ENCODE measurements at regions not wholly inside any gene's neighbourhood (a gene's known extent, or its start where the extent isn't known, plus 50 kb on each side); places are given as distances from the start of the nearest gene placed in this dataset.
"Not testable (repeated sequence)": the region's sequence is repeated elsewhere in the genome, so short reads cannot be mapped to it uniquely, and the experiment has no call there.

DNA sequence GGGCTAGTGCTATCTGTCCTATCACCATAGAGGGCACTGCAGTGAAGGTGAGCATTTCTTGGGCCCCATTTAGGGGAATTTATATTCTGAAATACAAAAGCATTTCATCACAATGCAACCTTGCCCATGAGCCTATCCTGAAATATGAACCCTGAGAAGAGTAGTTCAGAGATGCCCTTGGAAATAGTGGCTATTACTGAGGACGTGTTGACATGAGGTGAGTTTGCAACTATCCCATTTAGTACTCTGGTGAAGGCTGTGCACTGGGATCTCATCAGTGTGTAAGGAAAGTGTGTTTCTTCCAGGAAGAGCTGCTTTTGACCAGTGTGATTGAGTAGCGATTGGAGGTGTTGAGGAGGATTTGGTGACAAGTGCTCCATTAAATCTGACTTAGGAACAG lies 149.3 kb upstream of the EOLA2 start:
- DNase-seq (ENCODE audit: low read depth) (no peak), FAIRE-seq (peak; percentile 36)
- TF ChIP-seq, protein P1, sequence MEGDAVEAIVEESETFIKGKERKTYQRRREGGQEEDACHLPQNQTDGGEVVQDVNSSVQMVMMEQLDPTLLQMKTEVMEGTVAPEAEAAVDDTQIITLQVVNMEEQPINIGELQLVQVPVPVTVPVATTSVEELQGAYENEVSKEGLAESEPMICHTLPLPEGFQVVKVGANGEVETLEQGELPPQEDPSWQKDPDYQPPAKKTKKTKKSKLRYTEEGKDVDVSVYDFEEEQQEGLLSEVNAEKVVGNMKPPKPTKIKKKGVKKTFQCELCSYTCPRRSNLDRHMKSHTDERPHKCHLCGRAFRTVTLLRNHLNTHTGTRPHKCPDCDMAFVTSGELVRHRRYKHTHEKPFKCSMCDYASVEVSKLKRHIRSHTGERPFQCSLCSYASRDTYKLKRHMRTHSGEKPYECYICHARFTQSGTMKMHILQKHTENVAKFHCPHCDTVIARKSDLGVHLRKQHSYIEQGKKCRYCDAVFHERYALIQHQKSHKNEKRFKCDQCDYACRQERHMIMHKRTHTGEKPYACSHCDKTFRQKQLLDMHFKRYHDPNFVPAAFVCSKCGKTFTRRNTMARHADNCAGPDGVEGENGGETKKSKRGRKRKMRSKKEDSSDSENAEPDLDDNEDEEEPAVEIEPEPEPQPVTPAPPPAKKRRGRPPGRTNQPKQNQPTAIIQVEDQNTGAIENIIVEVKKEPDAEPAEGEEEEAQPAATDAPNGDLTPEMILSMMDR (IDR thresholded peaks at IDR 0.05; ENCODE audit: insufficient read depth, low read length, severe bottlenecking): no peak
- H3K4me3 ChIP-seq (ENCODE audit: low read depth, low read length): no peak overlapping the region
- H3K27me3 ChIP-seq (ENCODE audit: control insufficient read depth, insufficient read depth, low read length): no peaks in the 10 kb centered on the region
- H3K36me3 ChIP-seq (ENCODE audit: control insufficient read depth, insufficient read depth, low read length): no peaks in the 10 kb centered on the region

DNA sequence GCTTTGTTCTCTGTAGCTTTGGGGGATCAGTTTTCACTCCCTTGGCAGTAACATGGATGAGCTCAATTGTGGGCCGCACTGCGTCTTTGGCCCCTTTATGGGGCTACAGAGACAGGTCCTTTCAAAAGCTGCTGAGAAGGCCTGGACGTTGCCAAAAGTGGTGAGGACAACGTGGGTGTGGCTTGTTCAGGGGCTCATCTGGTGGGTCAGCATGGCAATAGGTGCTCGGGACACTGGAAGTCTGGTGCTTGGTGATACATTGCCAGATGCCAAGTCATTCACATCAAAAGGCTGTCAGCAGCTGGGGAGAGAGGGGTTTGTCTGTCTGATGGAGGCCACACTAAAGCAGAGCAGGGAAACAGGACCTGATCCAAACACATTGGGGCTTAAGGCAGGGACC lies 149.8 kb upstream of the EOLA2 start:
- no peak overlapping the region for H3K4me3 ChIP-seq (ENCODE audit: low read depth, low read length)
- no peaks in the 10 kb centered on the region for H3K36me3 ChIP-seq (ENCODE audit: control insufficient read depth, insufficient read depth, low read length)
- DNase-seq (ENCODE audit: low read depth) (no peak), FAIRE-seq (no peak)
- H3K27me3 ChIP-seq (ENCODE audit: control insufficient read depth, insufficient read depth, low read length): no peaks in the 10 kb centered on the region
- TF ChIP-seq, protein P1 (IDR thresholded peaks at IDR 0.05; ENCODE audit: insufficient read depth, low read length, severe bottlenecking): no peak

DNA sequence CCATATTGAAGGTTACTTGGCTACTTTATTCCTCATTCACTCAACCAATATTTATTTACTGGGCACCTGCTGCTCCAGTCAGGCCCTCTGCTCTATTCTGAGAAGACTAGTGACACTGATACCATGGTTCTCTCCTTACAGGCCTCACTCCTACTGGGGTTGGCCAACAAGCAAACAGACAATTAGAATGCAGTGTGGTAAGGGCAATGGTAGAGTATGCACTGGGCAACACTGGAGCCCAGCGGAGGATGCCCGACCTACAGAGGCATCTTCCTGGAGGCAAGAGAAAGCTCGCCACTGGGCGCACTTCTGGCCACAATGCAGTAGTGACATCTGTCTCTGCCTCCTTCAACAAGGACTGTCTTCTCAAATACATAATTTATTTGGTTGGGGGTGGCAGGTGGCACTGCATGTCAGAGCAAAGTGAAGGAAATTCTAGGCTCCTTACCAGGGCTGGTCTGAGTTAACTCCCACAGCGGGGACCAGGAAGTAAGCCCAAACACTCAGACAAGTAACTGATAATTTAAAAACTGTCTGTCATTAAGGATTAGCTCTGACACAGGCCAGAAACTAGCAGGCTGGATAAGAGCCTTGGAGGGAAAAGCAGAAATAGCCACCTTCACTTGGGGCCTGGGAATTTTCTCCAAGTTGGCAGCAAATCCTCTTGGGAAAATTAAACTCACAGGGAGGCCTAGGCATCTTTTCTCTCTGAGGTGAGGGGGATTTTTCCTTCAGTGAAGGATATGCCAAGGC lies 150.7 kb upstream of the EOLA2 start:
- Histone ChIP-seq H3K27me3 (ENCODE audit: control insufficient read depth, insufficient read depth, low read length) (no peaks in the 10 kb centered on the region), H3K36me3 (ENCODE audit: control insufficient read depth, insufficient read depth, low read length) (no peaks in the 10 kb centered on the region), H3K4me3 (ENCODE audit: low read depth, low read length) (no peak overlapping the region)
- TF ChIP-seq, protein P1 (IDR thresholded peaks at IDR 0.05; ENCODE audit: insufficient read depth, low read length, severe bottlenecking): no peak
- DNase-seq (ENCODE audit: low read depth) (no peak), FAIRE-seq (peak; percentile 36)

DNA sequence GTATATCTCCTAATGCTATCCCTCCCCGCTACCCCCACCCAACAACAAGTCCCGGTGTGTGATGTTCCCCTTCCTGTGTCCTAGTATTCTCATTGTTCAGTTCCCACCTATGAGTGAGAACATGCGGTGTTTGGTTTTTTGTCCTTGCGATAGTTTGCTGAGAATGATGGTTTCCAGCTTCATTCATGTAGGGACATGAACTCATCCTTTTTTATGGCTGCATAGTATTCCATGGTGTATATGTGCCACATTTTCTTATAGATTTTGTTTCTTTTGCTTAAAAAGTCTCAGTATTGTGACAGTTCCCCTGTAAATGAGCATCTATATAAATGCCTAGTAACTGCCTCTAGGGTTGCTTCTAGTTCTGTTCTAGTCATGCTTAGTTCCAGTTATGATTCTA lies 153.0 kb upstream of the EOLA2 start:
- DNase-seq (ENCODE audit: low read depth); FAIRE-seq; H3K27me3 ChIP-seq (ENCODE audit: control insufficient read depth, insufficient read depth, low read length); H3K36me3 ChIP-seq (ENCODE audit: control insufficient read depth, insufficient read depth, low read length); H3K4me3 ChIP-seq (ENCODE audit: low read depth, low read length): not testable (repeated sequence)

DNA sequence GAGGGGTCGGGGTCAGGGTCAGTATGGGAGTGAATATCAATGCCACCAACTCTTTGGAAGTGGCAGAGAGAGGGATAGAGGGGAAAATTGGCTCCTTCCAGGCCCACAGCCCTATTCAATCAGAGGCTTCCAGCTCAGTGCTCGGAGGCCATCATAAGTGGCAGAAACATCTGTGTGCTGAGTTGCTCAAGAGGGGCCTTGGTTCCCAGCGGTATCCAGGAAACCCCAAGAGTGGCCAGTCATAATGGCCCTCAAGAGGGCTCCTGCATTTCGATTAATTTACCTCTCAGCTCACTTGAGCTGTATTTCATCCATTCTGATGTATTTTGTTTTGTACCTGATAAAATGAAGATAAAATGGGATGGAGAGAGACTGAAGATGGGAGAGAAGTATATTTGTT lies 154.3 kb upstream of the EOLA2 start:
- no peak overlapping the region for H3K4me3 ChIP-seq (ENCODE audit: low read depth, low read length)
- no peaks in the 10 kb centered on the region for H3K27me3 ChIP-seq (ENCODE audit: control insufficient read depth, insufficient read depth, low read length)
- TF ChIP-seq, protein P1 (IDR thresholded peaks at IDR 0.05; ENCODE audit: insufficient read depth, low read length, severe bottlenecking): no peak
- no peaks in the 10 kb centered on the region for H3K36me3 ChIP-seq (ENCODE audit: control insufficient read depth, insufficient read depth, low read length)
- DNase-seq (ENCODE audit: low read depth) (no peak), FAIRE-seq (no peak)

DNA sequence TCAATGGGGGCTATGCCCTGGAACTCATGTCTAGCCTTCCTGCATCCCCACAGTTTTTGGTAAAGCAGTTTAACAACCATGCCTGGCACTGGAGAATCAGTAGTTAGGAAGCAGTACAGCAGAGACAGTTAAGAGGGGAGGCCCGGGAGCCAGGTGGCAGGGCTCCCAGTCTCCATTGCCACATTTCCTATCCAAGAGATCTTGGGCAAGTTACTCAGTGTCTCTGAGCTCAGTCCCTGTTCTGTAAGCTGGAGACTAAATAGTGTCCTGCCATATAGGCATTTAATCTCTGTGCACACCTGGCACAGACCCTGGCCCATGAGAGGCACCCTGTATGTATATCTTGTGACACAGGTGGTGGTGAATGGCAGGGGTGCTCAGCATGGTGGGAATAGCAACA lies 156.1 kb upstream of the EOLA2 start:
- TF ChIP-seq, protein P1 (IDR thresholded peaks at IDR 0.05; ENCODE audit: insufficient read depth, low read length, severe bottlenecking): no peak
- FAIRE-seq: no peak

More for the DNA sequence above, 156.1 kb upstream of the EOLA2 start:
- Histone ChIP-seq H3K27me3 (ENCODE audit: control insufficient read depth, insufficient read depth, low read length) (no peaks in the 10 kb centered on the region), H3K36me3 (ENCODE audit: control insufficient read depth, insufficient read depth, low read length) (no peaks in the 10 kb centered on the region), H3K4me3 (ENCODE audit: low read depth, low read length) (no peak overlapping the region)
- DNase-seq (ENCODE audit: low read depth): no peak

Measured in bronchial epithelial cell (primary cell).